Right lung (tissue), 2 donors: ENCODE measurements at regions not wholly inside any gene's neighbourhood (a gene's known extent, or its start where the extent isn't known, plus 50 kb on each side); places are given as distances from the start of the nearest gene placed in this dataset.
A peak's percentile ranks its signal among the peaks of the same experiment; 100 is the strongest.

Experiments
- DNase-seq, 2 donors: peaks; one replicate each; pipeline ENCODE4 v3.0.0-alpha.2; 2013

DNA sequence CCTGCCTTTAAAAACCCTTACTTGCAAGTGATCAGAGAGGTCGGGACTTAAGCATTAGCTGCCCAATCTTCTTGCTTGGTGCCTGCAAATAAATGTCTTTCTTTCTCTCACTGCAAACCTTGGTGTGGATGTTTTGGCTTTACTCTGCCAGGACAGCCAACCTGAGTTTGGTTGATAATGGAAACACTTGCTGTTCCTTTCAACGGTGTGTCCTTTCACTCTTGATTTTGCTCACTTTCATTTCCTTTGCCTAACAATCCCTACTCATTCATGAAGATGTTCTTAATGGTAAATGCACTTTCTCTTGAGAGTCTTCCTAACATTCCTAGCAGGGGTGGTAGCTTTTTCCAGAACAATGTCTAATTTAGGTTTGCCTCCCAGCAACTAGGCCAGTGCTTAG lies 366.2 kb downstream of the HRH4 start:
- DNase-seq = no peak

DNA sequence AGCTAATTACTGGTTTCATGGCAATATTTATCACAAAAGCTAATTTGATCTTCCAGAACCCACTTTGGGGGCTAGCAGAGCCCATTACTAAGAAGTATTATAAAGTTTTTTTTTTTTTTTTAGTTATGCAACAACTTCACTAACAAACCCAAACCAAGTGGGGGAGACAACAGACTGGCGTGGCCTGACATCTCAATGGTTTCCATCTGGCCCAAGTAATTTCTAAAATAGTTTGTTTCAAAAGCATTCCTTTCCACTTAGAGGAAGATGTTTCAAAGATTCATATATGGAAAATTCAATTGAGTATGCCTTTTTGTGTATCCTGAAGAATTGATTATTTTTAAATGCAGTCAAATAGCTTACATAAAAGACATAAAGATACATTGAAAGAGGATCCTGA lies 367.1 kb downstream of the HRH4 start:
- peak; percentile 26 to 33 for DNase-seq

DNA sequence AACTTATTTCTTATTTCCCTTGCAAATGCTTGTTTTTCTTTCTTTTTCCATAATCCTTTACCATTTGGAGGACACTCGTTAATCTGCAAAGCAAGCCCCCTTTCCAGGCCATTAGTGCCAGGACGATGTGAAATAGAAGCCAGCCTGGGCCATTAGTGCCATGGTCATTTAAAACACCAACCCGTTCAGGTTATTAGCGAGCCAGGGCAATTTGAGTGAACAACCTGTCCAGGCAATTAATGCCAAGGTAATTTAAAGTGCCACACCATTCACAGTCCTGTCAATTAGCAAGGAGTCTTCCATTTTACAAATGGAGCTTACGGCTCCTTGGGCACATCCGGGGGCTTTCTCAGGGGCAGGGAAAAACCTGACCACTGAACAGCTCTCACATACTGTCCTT lies 370.6 kb downstream of the HRH4 start:
- no peak for DNase-seq

DNA sequence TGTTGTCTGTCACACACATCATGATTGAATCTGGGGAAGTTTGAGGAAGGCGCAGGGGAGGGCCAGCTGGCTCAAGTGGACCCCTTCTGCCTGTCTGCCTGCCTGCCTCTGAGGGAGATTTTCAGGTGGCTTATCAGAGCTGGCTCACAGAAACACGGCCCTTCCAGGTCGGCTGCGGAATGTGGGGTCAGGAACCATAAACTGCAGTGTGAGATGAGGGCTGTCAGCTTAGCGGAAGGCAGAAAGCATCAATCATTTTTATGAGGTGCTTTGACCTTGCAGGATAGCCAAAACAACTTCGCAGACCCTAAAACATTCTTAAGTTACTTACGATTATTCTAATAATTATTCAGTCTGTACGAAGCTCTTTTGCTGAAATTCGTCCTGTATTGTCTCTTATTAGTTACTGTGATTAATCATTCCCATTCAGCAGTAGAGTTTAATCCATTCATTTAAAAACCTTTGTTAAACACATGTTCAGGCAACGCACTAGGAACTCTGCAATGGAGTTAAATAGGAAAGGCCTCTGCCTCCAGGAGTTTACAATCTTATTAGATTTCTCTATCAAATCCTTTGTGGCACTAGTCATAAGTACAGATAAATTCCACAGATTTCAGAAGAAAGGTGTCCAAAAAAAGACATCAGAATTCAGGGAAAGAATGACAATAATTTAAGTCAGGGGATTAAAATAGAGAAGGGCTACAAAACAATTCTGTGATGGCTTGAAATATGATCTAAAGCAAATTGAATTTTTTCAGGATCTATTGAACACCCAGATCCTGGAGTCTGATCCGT lies 371.6 kb downstream of the HRH4 start:
- DNase-seq = no peak

DNA sequence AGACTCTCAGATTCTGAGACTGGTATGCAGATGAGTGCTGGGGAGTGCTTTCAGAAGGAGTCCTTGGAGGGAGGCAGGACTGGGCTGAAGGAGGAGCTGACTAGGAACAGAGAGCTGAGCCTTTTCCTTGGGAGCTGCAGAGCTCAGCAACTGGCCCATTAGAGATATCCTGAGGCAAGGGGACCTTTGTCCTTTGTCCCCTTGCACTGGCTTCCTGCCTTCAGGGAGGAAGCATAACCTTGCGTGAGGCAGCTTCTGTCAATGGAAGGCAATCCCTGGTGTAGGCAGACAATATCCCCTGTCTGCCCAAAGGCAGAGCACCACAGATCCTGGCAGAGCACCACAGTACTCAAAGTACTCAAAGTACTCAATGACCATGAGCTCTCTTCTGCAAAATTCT lies 375.3 kb downstream of the HRH4 start:
- DNase-seq = no peak

- peak; percentile 19 to 41 for DNase-seq
These were observed 376.6 kb downstream of the HRH4 start for GRCh38 chr18:24837066-24837465.

GRCh38 chr18:24840051-24840450 lies 379.6 kb downstream of the HRH4 start:
- no peak for DNase-seq

DNA sequence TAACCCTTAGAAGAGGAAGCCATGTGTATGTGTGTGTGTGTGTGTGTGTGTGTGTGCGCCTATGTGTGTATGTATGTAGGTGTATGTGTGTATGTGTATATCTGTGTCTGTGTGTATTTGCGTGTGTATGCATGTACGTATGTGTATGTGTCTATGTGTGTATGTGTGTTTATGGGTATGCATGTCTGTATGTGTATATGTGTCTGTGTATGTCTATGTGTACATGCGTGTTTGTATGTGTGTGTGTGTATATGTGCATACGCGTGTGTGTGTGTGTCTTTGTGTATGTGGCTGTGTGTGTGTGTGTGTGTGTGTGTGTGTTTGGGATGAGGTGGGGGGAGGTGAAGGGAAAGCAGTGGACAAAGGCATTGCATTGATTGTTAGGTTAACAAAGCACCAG lies 380.2 kb downstream of the HRH4 start:
- DNase-seq = no peak

DNA sequence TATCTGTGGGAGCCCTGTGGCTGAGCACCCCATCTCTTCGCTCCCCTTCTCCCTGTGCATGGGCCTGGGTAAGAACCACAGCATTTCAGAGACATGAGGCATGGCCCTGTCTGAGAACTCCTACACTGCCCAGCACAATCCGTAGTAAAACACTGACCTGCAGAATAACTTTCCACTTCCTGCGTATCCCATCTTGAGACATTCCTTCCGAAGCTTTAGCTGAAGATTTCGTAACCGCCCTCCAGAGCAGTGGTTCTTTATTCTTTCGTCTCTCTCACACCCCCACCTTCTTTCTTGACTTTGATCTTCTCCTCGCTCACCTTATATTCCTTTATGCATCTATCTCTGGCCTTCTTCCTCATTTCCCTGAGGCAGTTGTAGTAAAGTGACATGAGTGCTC lies 381.1 kb downstream of the HRH4 start:
- DNase-seq = no peak

- no peak for DNase-seq
These were observed 382.7 kb downstream of the HRH4 start for GRCh38 chr18:24843123-24843522.

DNA sequence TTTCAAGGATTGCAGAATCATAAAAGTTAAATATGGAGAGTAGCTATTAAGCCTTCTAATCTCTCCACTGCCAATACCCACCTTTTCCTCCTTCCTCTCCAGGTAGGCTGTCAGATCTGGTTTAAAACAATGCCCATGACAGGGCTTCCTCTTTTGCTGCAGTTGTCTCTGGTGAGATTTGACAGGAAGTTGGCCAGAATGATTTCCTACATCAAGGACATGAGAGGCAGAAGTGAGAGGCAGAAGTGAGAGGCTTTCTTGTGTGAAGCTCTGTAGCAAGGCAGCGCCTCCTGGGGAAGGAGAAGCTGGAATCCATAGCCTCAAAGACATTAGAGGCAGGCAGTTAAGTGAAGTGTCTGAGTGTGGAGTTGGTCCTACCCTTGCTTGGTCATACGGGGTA lies 385.7 kb downstream of the HRH4 start:
- DNase-seq = no peak

DNA sequence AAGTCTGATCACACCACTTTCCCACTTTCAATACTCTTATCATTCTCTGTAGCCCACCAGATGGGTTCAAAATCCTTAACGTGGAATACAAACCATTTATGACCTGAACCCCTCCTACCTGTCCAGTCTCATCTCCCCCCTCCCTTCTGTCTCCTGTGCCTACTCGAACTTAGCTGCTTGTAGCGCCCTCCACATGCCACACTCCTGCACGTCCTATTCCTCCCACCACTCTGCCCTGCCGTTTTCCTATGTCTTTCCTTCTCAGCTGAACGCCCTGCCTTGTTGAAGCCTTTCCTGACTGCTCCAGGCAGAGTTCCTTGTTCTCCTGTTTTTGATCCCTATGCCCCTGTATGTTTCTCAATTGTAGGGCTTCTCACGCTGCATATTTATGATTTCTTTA lies 390.1 kb downstream of the HRH4 start:
- DNase-seq = no peak

- no peak for DNase-seq
These were observed 392.6 kb downstream of the HRH4 start for GRCh38 chr18:24853076-24853475.

DNA sequence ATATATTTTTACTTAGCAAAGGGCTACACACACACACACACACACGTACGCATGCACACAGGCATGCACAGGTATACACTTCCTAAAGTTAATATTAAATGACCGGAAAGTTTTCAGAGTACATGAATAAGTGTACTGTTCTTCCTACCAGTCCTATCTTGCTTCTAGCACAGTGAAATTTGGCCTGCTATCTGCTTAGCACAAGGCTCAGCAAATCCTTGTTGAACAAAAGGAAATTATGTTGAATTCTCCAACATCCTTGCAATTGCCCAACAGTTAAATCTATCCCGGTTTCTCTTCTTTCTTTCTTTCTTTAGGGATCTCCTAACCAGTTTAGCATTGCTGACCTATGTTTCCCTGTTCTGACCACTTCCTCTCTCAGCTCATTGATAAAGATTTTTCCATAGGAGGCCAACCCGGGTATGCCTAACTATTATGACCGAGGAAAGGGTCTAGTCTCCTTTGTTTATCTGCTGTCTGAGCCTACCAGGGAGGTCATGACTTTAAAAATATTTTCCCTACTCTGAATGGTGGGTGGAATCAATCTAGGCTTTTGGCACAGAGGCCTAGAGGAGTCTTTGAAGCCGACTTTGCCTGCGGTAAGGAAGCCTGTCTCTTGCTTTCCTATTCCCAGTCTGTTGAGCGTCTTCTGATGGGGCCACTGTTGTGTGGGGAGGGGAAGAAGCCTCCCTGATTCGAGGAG lies 400.7 kb downstream of the HRH4 start:
- DNase-seq = no peak

GRCh38 chr18:24862201-24862816 lies 401.9 kb downstream of the HRH4 start:
- DNase-seq = no peak

GRCh38 chr18:24868311-24868710 lies 407.9 kb downstream of the HRH4 start:
- peak; percentile 15 to 39 for DNase-seq

DNA sequence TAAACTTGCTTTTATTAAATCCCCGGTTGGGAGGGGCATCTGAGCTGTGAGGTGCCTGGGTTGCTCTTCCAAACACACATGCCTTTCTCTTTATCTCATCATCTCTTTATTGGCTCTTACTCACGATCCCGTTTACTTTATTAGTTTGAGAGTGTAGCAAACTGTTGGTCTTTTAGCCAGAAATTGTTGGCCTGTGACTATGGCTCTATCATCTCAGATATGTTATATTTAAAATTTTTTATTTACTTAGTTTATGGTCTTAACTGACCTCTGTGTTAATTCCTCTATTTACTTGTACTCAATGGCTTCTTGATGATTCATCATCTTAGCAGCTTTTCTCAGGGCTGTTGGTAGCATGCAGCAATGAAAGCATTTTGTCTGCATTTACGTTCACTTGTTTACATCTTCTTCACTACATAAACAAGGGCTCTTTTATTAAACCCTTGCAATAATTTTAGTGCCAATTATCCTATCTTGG lies 408.4 kb downstream of the HRH4 start:
- peak; percentile 13 to 45 for DNase-seq

- DNase-seq = no peak
These were observed 408.8 kb downstream of the HRH4 start for GRCh38 chr18:24869285-24869684.

DNA sequence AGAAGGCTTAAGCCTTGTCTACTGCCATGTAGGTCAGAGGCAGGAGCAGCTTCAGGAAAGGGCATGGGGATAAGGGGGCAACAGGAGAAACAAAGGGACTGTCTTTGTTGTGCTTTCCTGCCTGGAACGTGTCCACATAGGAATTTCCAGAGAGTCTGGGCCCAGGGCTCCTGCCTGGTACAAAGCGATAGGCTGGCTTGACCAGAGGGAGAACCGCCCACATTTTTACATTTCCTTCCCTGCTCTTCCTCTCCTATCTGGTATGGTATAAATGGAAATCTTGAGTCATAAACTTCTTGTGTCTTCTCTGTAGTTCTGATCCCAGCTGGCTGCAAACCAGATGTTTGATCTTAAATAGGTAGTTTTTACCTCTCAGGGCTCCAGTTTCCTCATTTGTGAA lies 414.8 kb downstream of the HRH4 start:
- no peak for DNase-seq

- no peak for DNase-seq
These were observed 415.3 kb downstream of the HRH4 start for GRCh38 chr18:24875777-24876176.

DNA sequence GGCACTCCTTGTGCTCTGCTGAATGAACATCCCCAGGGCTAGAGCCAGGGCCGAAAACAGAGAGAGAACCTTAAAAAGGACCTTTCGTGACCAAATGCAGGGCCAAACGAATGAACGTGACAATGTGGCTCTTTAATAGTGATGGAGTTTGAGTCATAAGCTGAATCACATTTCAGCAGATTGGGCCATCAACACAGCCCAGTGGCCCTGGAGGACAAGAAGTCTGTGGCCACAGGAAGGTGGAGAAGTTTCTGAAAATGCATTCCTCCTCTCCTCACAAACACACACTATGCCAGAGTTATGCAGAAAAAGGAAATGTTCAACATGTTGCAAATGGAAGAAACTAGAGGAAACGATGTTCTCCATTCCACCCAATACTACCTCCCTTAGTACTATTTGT lies 415.8 kb downstream of the HRH4 start:
- DNase-seq = no peak

GRCh38 chr18:24877066-24877465 lies 416.6 kb downstream of the HRH4 start:
- DNase-seq = no peak

GRCh38 chr18:24877546-24877945 lies 417.1 kb downstream of the HRH4 start:
- no peak for DNase-seq
